ENCODE measurements at regions not wholly inside any gene's neighbourhood (a gene's known extent, or its start where the extent isn't known, plus 50 kb on each side); places are given as distances from the start of the nearest gene placed in this dataset.
"Not testable (repeated sequence)": the region's sequence is repeated elsewhere in the genome, so short reads cannot be mapped to it uniquely, and the experiment has no call there.

GRCh38 chr1:166410083-166410385, 243.2 kb upstream of the FAM78B start:
- no peaks in the 10 kb centered on the region for H3K4me1 ChIP-seq
- H3K27ac ChIP-seq: no peak overlapping the region
- intact Hi-C loops (cut with DNase I; ENCODE audit: low total_unique reads) (no loop called here), in situ Hi-C loops (cut with MboI; ENCODE audit: low pct_ligation_motif_present in 1 of 4, low pct_unique_long_range_greater_than_20kb in 1 of 4, low sequenced_read_pairs in 3 of 4) (no loop called here)
- peaks cover 0 to 4% of the 10 kb centered on the region in 2 donors for H3K9me3 ChIP-seq
- DNase-seq: no peak
- no peaks in the 10 kb centered on the region for H3K27me3 ChIP-seq
- H3K4me3 ChIP-seq: no peak overlapping the region
- no peaks in the 10 kb centered on the region for H3K36me3 ChIP-seq
- TF ChIP-seq CTCF (IDR thresholded peaks at IDR 0.05): no peak
- WGBS, 2 donors (ENCODE audit: low coverage in 1 of 2): 72% methylated on average over 3 of the region's 3 CpGs; no CpG with 5 or more reads in 1 of the 2 donors

- intact Hi-C loops (cut with DNase I; ENCODE audit: low total_unique reads); H3K4me1 ChIP-seq; in situ Hi-C loops (cut with MboI; ENCODE audit: low pct_ligation_motif_present in 1 of 4, low pct_unique_long_range_greater_than_20kb in 1 of 4, low sequenced_read_pairs in 3 of 4); H3K27me3 ChIP-seq; DNase-seq; H3K36me3 ChIP-seq; H3K4me3 ChIP-seq; H3K9me3 ChIP-seq; H3K27ac ChIP-seq: not testable (repeated sequence)
- 75% methylated on average over 7 of the region's 7 CpGs; no CpG with 5 or more reads in 1 of the 2 donors for WGBS, 2 donors (ENCODE audit: low coverage in 1 of 2)
Measured at GRCh38 chr1:166416831-166417230, 250.0 kb upstream of the FAM78B start.

- Histone ChIP-seq H3K4me1 (no peaks in the 10 kb centered on the region), H3K27ac (no peak overlapping the region), H3K36me3 (no peaks in the 10 kb centered on the region), H3K9me3 (no peaks in the 10 kb centered on the region), H3K4me3 (no peak overlapping the region), H3K27me3 (no peaks in the 10 kb centered on the region)
- in situ Hi-C loops (cut with MboI; ENCODE audit: low pct_ligation_motif_present in 1 of 4, low pct_unique_long_range_greater_than_20kb in 1 of 4, low sequenced_read_pairs in 3 of 4) (no loop called here), intact Hi-C loops (cut with DNase I; ENCODE audit: low total_unique reads) (no loop called here)
- DNase-seq: no peak
- TF ChIP-seq POLR2A (IDR thresholded peaks at IDR 0.05): no peak
- no peak for TF ChIP-seq POLR2AphosphoS5 (IDR thresholded peaks at IDR 0.05)
- no peak for TF ChIP-seq CTCF (IDR thresholded peaks at IDR 0.05)
- no peak for TF ChIP-seq EP300 (IDR thresholded peaks at IDR 0.05; ENCODE audit: low read depth)
- 66 to 78% methylated on average over 3 of the region's 3 CpGs for WGBS, 2 donors (ENCODE audit: low coverage in 1 of 2)
Measured at GRCh38 chr1:166418344-166418933, 251.6 kb upstream of the FAM78B start.

- in situ Hi-C loops (cut with MboI; ENCODE audit: low pct_ligation_motif_present in 1 of 4, low pct_unique_long_range_greater_than_20kb in 1 of 4, low sequenced_read_pairs in 3 of 4); H3K9me3 ChIP-seq; H3K4me3 ChIP-seq; H3K27ac ChIP-seq; DNase-seq; H3K36me3 ChIP-seq; H3K4me1 ChIP-seq; intact Hi-C loops (cut with DNase I; ENCODE audit: low total_unique reads); H3K27me3 ChIP-seq: not testable (repeated sequence)
- 33 to 63% methylated on average over 2 to 4 of the region's 4 CpGs for WGBS, 2 donors (ENCODE audit: low coverage in 1 of 2)
Measured at GRCh38 chr1:166422586-166422985, 255.8 kb upstream of the FAM78B start.

GRCh38 chr1:166432655-166433054, 265.9 kb upstream of the FAM78B start:
- WGBS, 2 donors (ENCODE audit: low coverage in 1 of 2): 18 to 61% methylated on average over 1 to 2 of the region's 2 CpGs
- in situ Hi-C loops (cut with MboI; ENCODE audit: low pct_ligation_motif_present in 1 of 4, low pct_unique_long_range_greater_than_20kb in 1 of 4, low sequenced_read_pairs in 3 of 4) (no loop called here), intact Hi-C loops (cut with DNase I; ENCODE audit: low total_unique reads) (no loop called here)
- TF ChIP-seq POLR2AphosphoS5 (IDR thresholded peaks at IDR 0.05): no peak
- no peak for TF ChIP-seq POLR2A (IDR thresholded peaks at IDR 0.05)
- TF ChIP-seq CTCF (IDR thresholded peaks at IDR 0.05): no peak
- no peak for TF ChIP-seq EP300 (IDR thresholded peaks at IDR 0.05; ENCODE audit: low read depth)
- Histone ChIP-seq H3K4me1 (no peaks in the 10 kb centered on the region), H3K36me3 (no peaks in the 10 kb centered on the region), H3K27ac (no peak overlapping the region), H3K27me3 (no peaks in the 10 kb centered on the region), H3K4me3 (no peak overlapping the region), H3K9me3 (no peaks in the 10 kb centered on the region)
- DNase-seq: no peak

Data from transverse colon (tissue), 4 donors.